Spleen (tissue), 11 donors: ENCODE measurements at regions not wholly inside any gene's neighbourhood (a gene's known extent, or its start where the extent isn't known, plus 50 kb on each side); places are given as distances from the start of the nearest gene placed in this dataset.

Source experiments
- DNase-seq: peaks from one replicate; pipeline ENCODE4 v3.0.0-alpha.2; 2020
- H3K27ac ChIP-seq, 8 donors: fragments of 200-600 bp; sonication (generic) in 7 of 8; 1 replicate in 4 of 8; 2 replicates in 4 of 8; pipeline versions ENCODE4 v1.5.0 to v1.8.0; 2016 to 2021; ENCODE audit warnings: inconsistent platforms in 4 of 8, mild to moderate bottlenecking in 4 of 8, moderate library complexity in 1 of 8
- H3K27me3 ChIP-seq, 7 donors: fragments of 200-600 bp; sonication (generic) in 6 of 7; replicated peaks in 1 of 7; 1 replicate in 4 of 7; 2 replicates in 3 of 7; pipeline versions ENCODE4 v1.5.0 to v1.8.0; 2016 to 2021; ENCODE audit warnings: inconsistent platforms in 3 of 7, mild to moderate bottlenecking in 1 of 7
- H3K36me3 ChIP-seq, 6 donors: fragments of 200-600 bp; sonication (generic) in 5 of 6; 1 replicate in 4 of 6; 2 replicates in 2 of 6; pipeline versions ENCODE4 v1.5.0 to v1.8.0; 2016 to 2021; ENCODE audit warnings: inconsistent platforms in 2 of 6
- H3K4me1 ChIP-seq, 6 donors: fragments of 200-600 bp; sonication (generic) in 5 of 6; 1 replicate in 3 of 6; 2 replicates in 3 of 6; pipeline versions ENCODE4 v1.5.0 to v1.8.0; 2016 to 2021; ENCODE audit warnings: inconsistent platforms in 3 of 6
- H3K4me3 ChIP-seq, 8 donors: fragments of 200-600 bp; sonication (generic) in 7 of 8; 1 replicate in 4 of 8; 2 replicates in 4 of 8; pipeline versions ENCODE4 v1.5.0 to v1.8.0; 2016 to 2021; ENCODE audit warnings: inconsistent platforms in 4 of 8, mild to moderate bottlenecking in 4 of 8, moderate library complexity in 2 of 8
- H3K9me3 ChIP-seq, 8 donors: fragments of 200-600 bp; sonication (generic) in 7 of 8; 1 replicate in 4 of 8; 2 replicates in 4 of 8; pipeline versions ENCODE4 v1.5.0 to v1.8.0; 2016 to 2021; ENCODE audit warnings: inconsistent platforms in 4 of 8
- CTCF ChIP-seq, 11 experiments: fragments of 200-600 bp in 7 of 11; fragments of 450-650 bp in 4 of 11; sonication (generic) in 4 of 11; IDR thresholded peaks in 8 of 11; conservative IDR thresholded peaks in 3 of 11; 1 replicate in 7 of 11; 2 replicates in 4 of 11; pipeline versions ENCODE4 v1.4.0 to v1.8.0; 2016 to 2021; ENCODE audit warnings: antibody characterized with exemption in 11 of 11, inconsistent platforms in 4 of 11, mild to moderate bottlenecking in 1 of 11
- POLR2A ChIP-seq, 3 donors: fragments of 450-650 bp; IDR thresholded peaks; one replicate each; pipeline ENCODE4 v1.5.1; 2017; ENCODE audit warnings: antibody characterized with exemption in 3 of 3, mild to moderate bottlenecking in 1 of 3
- POLR2AphosphoS5 ChIP-seq, 3 donors: sonication (generic); formaldehyde crosslinking; IDR thresholded peaks; one replicate each; pipeline ENCODE4 v1.5.1; 2017; ENCODE audit warnings: antibody characterized with exemption in 3 of 3
- WGBS, 5 donors: extraction: QIAGEN DNeasy Blood & Tissue Kit in 3 of 5; methylation state at CpG; one replicate each; pipeline versions ENCODE4 v1.1.5 to v1.1.7; 2013 to 2018; 5-methylcytosine and 5-hydroxymethylcytosine counted together
- intact Hi-C: fragments of 100-400 bp; cut with DNase I; formaldehyde crosslinking; loops from one replicate; pipeline ENCODE4 v1.15.0; 2023; ENCODE audit warnings: low total_unique reads
- donor health status: healthy with polysubstance abuse.
- donor health status: DM: no; HTN: no; CAD: no; lungs with moderate emphysema.
- donor health status: DM: no; HTN: no; CAD: no.
- donor health status: Bipolar disorder and iron deficiency.
- donor health status: healthy.
- donor health status: DM: no; HTN: no; CAD: no.
- donor health status: DM: yes; HTN: yes; CAD: no.

- peaks cover 0 to 18% (median 4%) of the 10 kb centered on the region in 8 donors for H3K9me3 ChIP-seq
- intact Hi-C loops = no loop called here
- H3K36me3 ChIP-seq = no peaks in the 10 kb centered on the region
- no peak overlapping the region for H3K4me3 ChIP-seq
- H3K4me1 ChIP-seq = no peaks in the 10 kb centered on the region
- 86 to 98% (median 95%) methylated on average over 3 of the region's 3 CpGs for WGBS, 5 donors
- no peak for TF ChIP-seq POLR2AphosphoS5 (IDR thresholded peaks at IDR 0.05)
- DNase-seq = no peak
- no peak overlapping the region for H3K27ac ChIP-seq
- no peaks in the 10 kb centered on the region for H3K27me3 ChIP-seq
These were observed 768.8 kb upstream of the ADAMTS5 start for GRCh38 chr21:27735699-27736098.

GRCh38 chr21:27734146-27734545, 767.3 kb upstream of the ADAMTS5 start:
- no peak overlapping the region for H3K27ac ChIP-seq
- no peak for DNase-seq
- no peak overlapping the region for H3K4me3 ChIP-seq
- H3K27me3 ChIP-seq = no peaks in the 10 kb centered on the region
- peaks cover 0 to 18% (median 4%) of the 10 kb centered on the region in 8 donors for H3K9me3 ChIP-seq
- TF ChIP-seq CTCF (IDR thresholded peaks at IDR 0.05 in 8 of 11, conservative IDR thresholded peaks at IDR 0.05 in 3 of 11) = no peak
- no peak for TF ChIP-seq POLR2AphosphoS5 (IDR thresholded peaks at IDR 0.05)
- TF ChIP-seq POLR2A (IDR thresholded peaks at IDR 0.05) = no peak
- no peaks in the 10 kb centered on the region for H3K4me1 ChIP-seq
- intact Hi-C loops = no loop called here
- H3K36me3 ChIP-seq = no peaks in the 10 kb centered on the region

- intact Hi-C loops = no loop called here
- H3K9me3 ChIP-seq = peaks cover 0 to 29% (median 8%) of the 10 kb centered on the region in 8 donors
- no peaks in the 10 kb centered on the region for H3K4me1 ChIP-seq
- H3K27ac ChIP-seq = no peak overlapping the region
- no peak for TF ChIP-seq POLR2A (IDR thresholded peaks at IDR 0.05)
- TF ChIP-seq POLR2AphosphoS5 (IDR thresholded peaks at IDR 0.05) = no peak
- TF ChIP-seq CTCF (IDR thresholded peaks at IDR 0.05 in 8 of 11, conservative IDR thresholded peaks at IDR 0.05 in 3 of 11) = no peak
- DNase-seq = no peak
- no peak overlapping the region for H3K4me3 ChIP-seq
- H3K36me3 ChIP-seq = no peaks in the 10 kb centered on the region
- 40 to 70% (median 48%) methylated on average over 1 of the region's 1 CpG for WGBS, 5 donors
- no peaks in the 10 kb centered on the region for H3K27me3 ChIP-seq
These were observed 759.0 kb upstream of the ADAMTS5 start for GRCh38 chr21:27725916-27726315.

- no peaks in the 10 kb centered on the region for H3K36me3 ChIP-seq
- H3K4me3 ChIP-seq = no peak overlapping the region
- TF ChIP-seq POLR2AphosphoS5 (IDR thresholded peaks at IDR 0.05) = no peak
- TF ChIP-seq CTCF (IDR thresholded peaks at IDR 0.05 in 8 of 11, conservative IDR thresholded peaks at IDR 0.05 in 3 of 11) = no peak
- no peak for TF ChIP-seq POLR2A (IDR thresholded peaks at IDR 0.05)
- DNase-seq = no peak
- no peaks in the 10 kb centered on the region for H3K27me3 ChIP-seq
- intact Hi-C loops = no loop called here
- H3K4me1 ChIP-seq = no peaks in the 10 kb centered on the region
- peaks cover 0 to 28% (median 7%) of the 10 kb centered on the region in 8 donors for H3K9me3 ChIP-seq
- no peak overlapping the region for H3K27ac ChIP-seq
These were observed 755.2 kb upstream of the ADAMTS5 start for GRCh38 chr21:27722095-27722494.

- WGBS, 5 donors = 35 to 51% (median 40%) methylated on average over 2 of the region's 2 CpGs
- no peak for DNase-seq
- Histone ChIP-seq H3K4me1 (no peaks in the 10 kb centered on the region), H3K9me3 (peaks cover 0 to 24% (median 6%) of the 10 kb centered on the region in 8 donors), H3K36me3 (no peaks in the 10 kb centered on the region), H3K4me3 (no peak overlapping the region), H3K27me3 (no peaks in the 10 kb centered on the region), H3K27ac (no peak overlapping the region)
- intact Hi-C loops = no loop called here
- no peak for TF ChIP-seq POLR2A (IDR thresholded peaks at IDR 0.05)
These were observed 754.8 kb upstream of the ADAMTS5 start for GRCh38 chr21:27721675-27722074.
